ENCODE measurements at regions not wholly inside any gene's neighbourhood (a gene's known extent, or its start where the extent isn't known, plus 50 kb on each side); places are given as distances from the start of the nearest gene placed in this dataset.

DNA sequence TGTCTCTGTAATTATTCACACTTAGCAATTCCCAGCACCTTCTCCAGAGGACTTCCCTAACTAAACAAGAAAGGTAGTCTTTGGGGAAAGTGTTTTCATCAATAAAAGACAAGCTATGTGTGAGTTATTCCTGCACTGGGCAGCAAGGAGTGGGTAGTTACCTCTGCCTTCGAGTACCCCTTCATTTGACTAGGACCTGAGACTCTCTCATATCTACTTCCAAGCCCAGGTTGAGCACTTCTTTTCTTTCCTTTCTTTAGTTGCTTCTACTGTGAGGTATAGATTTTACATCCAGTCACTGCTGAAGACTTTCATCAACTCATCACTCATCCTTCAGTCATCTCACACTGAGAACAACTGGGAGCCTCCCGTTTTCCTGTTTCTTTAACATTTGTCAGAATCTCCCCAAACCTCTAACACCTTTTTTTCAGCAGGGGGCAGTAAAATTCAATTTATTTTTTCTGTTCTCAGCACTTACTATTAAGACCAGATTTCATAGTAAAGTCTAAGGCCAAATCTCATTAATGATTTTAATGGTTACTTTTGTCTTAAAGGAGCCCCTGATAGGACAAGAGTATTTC, 80.1 kb upstream of the PRSS1 start:
- TF ChIP-seq, protein P1, sequence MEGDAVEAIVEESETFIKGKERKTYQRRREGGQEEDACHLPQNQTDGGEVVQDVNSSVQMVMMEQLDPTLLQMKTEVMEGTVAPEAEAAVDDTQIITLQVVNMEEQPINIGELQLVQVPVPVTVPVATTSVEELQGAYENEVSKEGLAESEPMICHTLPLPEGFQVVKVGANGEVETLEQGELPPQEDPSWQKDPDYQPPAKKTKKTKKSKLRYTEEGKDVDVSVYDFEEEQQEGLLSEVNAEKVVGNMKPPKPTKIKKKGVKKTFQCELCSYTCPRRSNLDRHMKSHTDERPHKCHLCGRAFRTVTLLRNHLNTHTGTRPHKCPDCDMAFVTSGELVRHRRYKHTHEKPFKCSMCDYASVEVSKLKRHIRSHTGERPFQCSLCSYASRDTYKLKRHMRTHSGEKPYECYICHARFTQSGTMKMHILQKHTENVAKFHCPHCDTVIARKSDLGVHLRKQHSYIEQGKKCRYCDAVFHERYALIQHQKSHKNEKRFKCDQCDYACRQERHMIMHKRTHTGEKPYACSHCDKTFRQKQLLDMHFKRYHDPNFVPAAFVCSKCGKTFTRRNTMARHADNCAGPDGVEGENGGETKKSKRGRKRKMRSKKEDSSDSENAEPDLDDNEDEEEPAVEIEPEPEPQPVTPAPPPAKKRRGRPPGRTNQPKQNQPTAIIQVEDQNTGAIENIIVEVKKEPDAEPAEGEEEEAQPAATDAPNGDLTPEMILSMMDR (IDR thresholded peaks at IDR 0.05): peak; percentile 31 to 64 (median 57)
- TF ChIP-seq POLR2A (IDR thresholded peaks at IDR 0.05): no peak

Data from testis (tissue), 2 donors.